ENCODE measurements at regions not wholly inside any gene's neighbourhood (a gene's known extent, or its start where the extent isn't known, plus 50 kb on each side); places are given as distances from the start of the nearest gene placed in this dataset.
"Not testable (repeated sequence)": the region's sequence is repeated elsewhere in the genome, so short reads cannot be mapped to it uniquely, and the experiment has no call there.

DNA sequence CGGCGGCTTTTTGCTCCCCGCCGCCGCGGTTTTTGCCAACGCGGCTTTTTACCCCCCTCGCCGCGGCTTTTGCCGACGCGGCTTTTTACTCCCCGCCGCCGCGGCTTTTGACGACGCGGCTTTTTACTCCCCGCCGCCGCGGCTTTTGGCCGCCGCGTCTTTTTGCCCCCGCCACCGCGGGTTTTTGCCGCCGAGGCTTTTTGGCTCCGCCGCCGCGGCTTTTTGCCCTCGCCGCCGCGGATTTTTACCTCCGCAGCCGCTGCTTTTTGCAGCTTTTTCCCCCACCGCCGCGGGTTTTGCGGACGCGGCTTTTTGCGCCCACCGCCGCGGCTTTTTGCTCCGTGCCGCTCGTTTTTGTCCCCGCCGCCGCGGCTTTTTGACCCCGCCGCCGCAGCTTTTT lies 1971.8 kb upstream of the TPTE start:
- DNase-seq (ENCODE audit: low spot score): not testable (repeated sequence)

DNA sequence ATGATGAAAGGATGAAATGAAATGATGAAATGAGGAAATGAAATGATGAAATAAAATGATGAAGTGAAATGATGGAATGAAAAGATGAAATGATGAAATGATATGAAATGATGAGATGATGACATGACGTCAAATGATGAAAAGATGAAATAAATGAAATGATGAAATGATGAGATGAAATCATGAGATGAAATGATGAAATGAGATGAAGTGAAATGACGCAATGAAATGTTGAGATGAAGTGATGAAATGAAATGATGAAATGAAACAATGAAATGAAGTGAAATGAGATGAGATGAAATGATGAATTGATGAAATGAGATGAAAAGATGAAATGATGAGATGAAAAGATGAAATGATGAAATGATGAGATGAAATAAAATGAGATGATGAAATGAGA lies 1967.0 kb upstream of the TPTE start:
- not testable (repeated sequence) for DNase-seq (ENCODE audit: low spot score)

DNA sequence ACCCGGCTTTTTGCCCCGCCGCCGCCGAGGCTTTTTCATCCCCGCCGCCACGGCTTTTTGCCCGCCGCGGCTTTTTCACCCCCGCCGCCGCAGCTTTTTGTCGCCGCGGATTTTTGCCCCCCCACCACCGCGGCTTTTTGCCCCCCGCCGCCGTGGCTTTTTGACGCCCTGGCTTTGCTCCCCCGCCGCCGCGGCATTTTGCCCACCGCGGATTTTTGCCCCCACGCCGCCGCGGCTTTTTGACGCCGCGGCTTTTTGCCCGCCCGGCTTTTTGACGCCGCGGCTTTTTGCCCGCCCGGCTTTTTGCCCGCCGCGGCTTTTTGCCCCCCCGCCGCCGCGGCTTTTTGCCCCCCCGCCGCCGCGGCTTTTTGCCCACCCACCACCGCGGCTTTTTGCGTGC lies 1926.4 kb upstream of the TPTE start:
- peak; percentile 53 for DNase-seq (ENCODE audit: low spot score)

DNA sequence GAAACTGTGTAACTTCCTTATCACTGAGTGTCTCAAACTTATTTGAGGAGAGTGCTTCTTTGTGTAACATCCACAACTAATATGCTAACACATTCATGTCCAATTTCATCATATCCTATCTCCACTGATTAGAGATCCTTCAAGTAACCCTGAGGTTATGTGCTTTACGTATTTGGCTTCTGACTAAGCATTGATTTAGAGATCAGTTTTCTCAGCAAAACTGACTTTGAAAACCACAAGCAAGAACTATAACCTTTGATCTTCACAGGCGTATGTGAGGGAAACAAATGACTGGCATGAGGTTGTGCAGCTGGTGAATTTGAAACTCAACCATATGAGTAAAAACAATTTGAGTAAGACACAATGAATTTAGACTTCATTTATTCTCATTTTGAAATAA lies 1897.3 kb upstream of the TPTE start:
- DNase-seq (ENCODE audit: low spot score): not testable (repeated sequence)
